Thyroid gland (tissue), 4 donors: ENCODE measurements at regions not wholly inside any gene's neighbourhood (a gene's known extent, or its start where the extent isn't known, plus 50 kb on each side); places are given as distances from the start of the nearest gene placed in this dataset.

ENCODE experiments used
- POLR2A ChIP-seq, 2 donors: fragments of 450-650 bp; IDR thresholded peaks; one replicate each; pipeline ENCODE4 v1.6.1; 2017; ENCODE audit warnings: antibody characterized with exemption in 2 of 2, mild to moderate bottlenecking in 2 of 2, moderate library complexity in 1 of 2
- TF ChIP-seq, protein P1 (sequence below), 6 experiments: fragments of 200-600 bp in 3 of 6; fragments of 450-650 bp in 3 of 6; sonication (generic) in 3 of 6; IDR thresholded peaks; one replicate each; pipeline ENCODE4 v1.5.1; 2016 to 2019; ENCODE audit warnings: antibody characterized with exemption in 6 of 6, mild to moderate bottlenecking in 2 of 6, inconsistent platforms in 1 of 6, moderate library complexity in 1 of 6

DNA sequence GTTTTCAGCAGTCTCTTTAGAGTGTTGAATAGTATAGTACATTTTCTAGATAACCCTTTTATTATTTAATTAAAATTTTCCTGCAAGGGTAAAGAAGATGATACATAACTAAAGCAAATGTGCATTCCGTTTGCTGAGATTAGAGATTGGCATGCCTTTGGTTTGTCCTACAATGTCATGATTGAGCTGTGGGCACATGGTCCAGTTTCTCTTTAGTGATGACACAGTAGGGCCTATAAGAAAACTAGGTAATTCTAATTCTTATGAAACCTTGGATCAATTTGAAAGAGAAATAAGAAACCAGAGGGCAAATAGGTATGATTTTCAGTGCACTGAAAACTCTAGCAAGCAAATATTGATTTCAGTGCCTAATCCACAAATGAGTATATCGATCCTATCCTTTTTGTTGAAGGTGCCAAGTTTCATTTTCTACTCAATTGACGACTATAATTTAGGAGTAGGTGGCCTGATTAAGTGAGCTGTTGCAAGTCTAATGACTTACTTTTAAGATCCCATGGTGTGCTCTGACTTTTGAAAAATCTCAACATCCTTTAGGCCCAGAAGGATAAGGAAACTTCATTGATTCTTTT, 128.0 kb upstream of the KCNK1 start:
- TF ChIP-seq, protein P1, sequence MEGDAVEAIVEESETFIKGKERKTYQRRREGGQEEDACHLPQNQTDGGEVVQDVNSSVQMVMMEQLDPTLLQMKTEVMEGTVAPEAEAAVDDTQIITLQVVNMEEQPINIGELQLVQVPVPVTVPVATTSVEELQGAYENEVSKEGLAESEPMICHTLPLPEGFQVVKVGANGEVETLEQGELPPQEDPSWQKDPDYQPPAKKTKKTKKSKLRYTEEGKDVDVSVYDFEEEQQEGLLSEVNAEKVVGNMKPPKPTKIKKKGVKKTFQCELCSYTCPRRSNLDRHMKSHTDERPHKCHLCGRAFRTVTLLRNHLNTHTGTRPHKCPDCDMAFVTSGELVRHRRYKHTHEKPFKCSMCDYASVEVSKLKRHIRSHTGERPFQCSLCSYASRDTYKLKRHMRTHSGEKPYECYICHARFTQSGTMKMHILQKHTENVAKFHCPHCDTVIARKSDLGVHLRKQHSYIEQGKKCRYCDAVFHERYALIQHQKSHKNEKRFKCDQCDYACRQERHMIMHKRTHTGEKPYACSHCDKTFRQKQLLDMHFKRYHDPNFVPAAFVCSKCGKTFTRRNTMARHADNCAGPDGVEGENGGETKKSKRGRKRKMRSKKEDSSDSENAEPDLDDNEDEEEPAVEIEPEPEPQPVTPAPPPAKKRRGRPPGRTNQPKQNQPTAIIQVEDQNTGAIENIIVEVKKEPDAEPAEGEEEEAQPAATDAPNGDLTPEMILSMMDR (IDR thresholded peaks at IDR 0.05): no peak
- no peak for TF ChIP-seq POLR2A (IDR thresholded peaks at IDR 0.05)
